K562 (cell line): ENCODE measurements at regions not wholly inside any gene's neighbourhood (a gene's known extent, or its start where the extent isn't known, plus 50 kb on each side); places are given as distances from the start of the nearest gene placed in this dataset.

ENCODE experiments used
- ATAC-seq: fragments of 200-7000 bp; cut with Tn5 transposase; 3 replicates; pipeline ENCODE4 v1.9.1; 2020; ENCODE audit warnings: moderate library complexity
- BruUV-seq: library from RNA; stranded (reverse); fragments of 400-500 nt; replicated peaks from 2 replicates; lab custom pipeline; 2021; lab: Mats Ljungman, UMichigan
- CTCF ChIA-PET: fragments of 300-600 bp; formaldehyde crosslinking; extraction: SDS; loops from one replicate; lab custom pipeline; 2021; ENCODE audit warnings: low intra/inter-chr PET ratio; lab: Yijun Ruan, JAX
- POLR2A ChIA-PET: fragments of 300-600, 350-650 bp; sonication (Branson Sonifier 250); formaldehyde crosslinking; extraction: SDS; loops from one replicate; lab custom pipeline; 2021; ENCODE audit warnings: antibody characterized with exemption, inconsistent platforms; lab: Yijun Ruan, JAX
- DNase-seq, 4 experiments: peaks; one replicate each; pipeline versions ENCODE4 v3.0.0 to v3.0.0-alpha.2; 2011 to 2018; ENCODE audit warnings: low spot score in 3 of 4, mixed read lengths in 3 of 4; ENCODE audit errors: extremely low read depth in 1 of 4
- FAIRE-seq: peaks from 2 replicates; lab custom pipeline; 2011; peaks lifted over from hg19 to GRCh38; lab: Jason Lieb, UNC
- H2AFZ ChIP-seq: 2 replicates; pipeline ENCODE4 v1.6.0; 2011; ENCODE audit warnings: low read depth, low read length, control low read depth, inconsistent platforms
- H3K27ac ChIP-seq: fragments of 200-600 bp; 3 replicates; pipeline ENCODE4 v1.8.0; 2011; ENCODE audit warnings: low read depth, mild to moderate bottlenecking, control low read depth, inconsistent platforms, low read length, moderate library complexity, mixed read lengths; ENCODE audit errors: extremely low read depth
- H3K27me3 ChIP-seq, 2 experiments: fragments of 300-600 bp in 1 of 2; 2 replicates in 1 of 2; 3 replicates in 1 of 2; pipeline versions ENCODE4 v1.6.0 to v1.8.0; 2011; ENCODE audit warnings: inconsistent platforms in 2 of 2, low read length in 2 of 2, mild to moderate bottlenecking in 1 of 2, mixed read lengths in 1 of 2, moderate library complexity in 1 of 2; ENCODE audit not compliant: control insufficient read depth in 2 of 2, insufficient read depth in 2 of 2
- H3K36me3 ChIP-seq: fragments of 300-600 bp; 3 replicates; pipeline ENCODE4 v1.8.0; 2011; ENCODE audit warnings: mild to moderate bottlenecking, low read length, inconsistent platforms; ENCODE audit not compliant: control insufficient read depth, insufficient read depth
- H3K4me1 ChIP-seq, 2 experiments: fragments of 200-600 bp in 1 of 2; replicated peaks in 1 of 2; 2 replicates in 1 of 2; 3 replicates in 1 of 2; pipeline versions ENCODE4 v1.5.1 to v1.8.0; 2011; ENCODE audit warnings: inconsistent platforms in 2 of 2, low read length in 2 of 2, mild to moderate bottlenecking in 1 of 2, mixed read lengths in 1 of 2, moderate library complexity in 1 of 2; ENCODE audit not compliant: control insufficient read depth in 2 of 2, insufficient read depth in 2 of 2
- H3K4me2 ChIP-seq: 2 replicates; pipeline ENCODE4 v1.6.1; 2011; ENCODE audit warnings: low read length, control low read depth, inconsistent platforms, mixed read lengths; ENCODE audit not compliant: insufficient read depth
- H3K4me3 ChIP-seq: fragments of 200-600 bp; sonication (generic), shearing (Covaris generic); 2 replicates; pipeline ENCODE4 v1.5.1; 2016; ENCODE audit warnings: control low read depth, inconsistent platforms
- H3K79me2 ChIP-seq: fragments of 200-600 bp; 3 replicates; pipeline ENCODE4 v1.8.0; 2011; ENCODE audit warnings: low read length, inconsistent platforms; ENCODE audit not compliant: control insufficient read depth, insufficient read depth
- H3K9ac ChIP-seq, 2 experiments: 2 replicates each; pipeline versions ENCODE4 v1.6.0 to v1.6.1; 2011; ENCODE audit warnings: low read depth in 2 of 2, low read length in 2 of 2, control low read depth in 1 of 2, inconsistent platforms in 1 of 2, mild to moderate bottlenecking in 1 of 2, mixed read lengths in 1 of 2; ENCODE audit not compliant: insufficient read depth in 1 of 2
- H3K9me1 ChIP-seq: one replicate; pipeline ENCODE4 v1.6.0; 2011; ENCODE audit warnings: inconsistent platforms, mild to moderate bottlenecking, low read length, moderate library complexity; ENCODE audit not compliant: control insufficient read depth, insufficient read depth
- H3K9me3 ChIP-seq: replicated peaks from 2 replicates; pipeline ENCODE4 v1.5.1; 2011; ENCODE audit warnings: low read depth, low read length, inconsistent platforms; ENCODE audit not compliant: control insufficient read depth, insufficient read depth
- H4K20me1 ChIP-seq: replicated peaks from 2 replicates; pipeline ENCODE4 v1.6.1; 2011; ENCODE audit warnings: low read length, inconsistent platforms, mixed read lengths; ENCODE audit not compliant: control insufficient read depth, insufficient read depth
- PCBP2 ChIP-seq: fragments of 200-400 bp; formaldehyde crosslinking; IDR thresholded peaks from 2 replicates; pipeline ENCODE4 v1.6.1; 2018; ENCODE audit warnings: low read length, low read depth, mild to moderate bottlenecking, moderate library complexity; ENCODE audit not compliant: poor library complexity, severe bottlenecking
- ZNF24 ChIP-seq: fragments of 450-650 bp; IDR thresholded peaks from 2 replicates; pipeline ENCODE4 v1.6.1; 2016
- WGBS: fragments of 100-300 bp; shearing (Covaris generic); methylation state at CpG from one replicate; pipeline ENCODE4 v1.1.6; 2016; ENCODE audit warnings: low coverage, mixed read lengths; ENCODE audit not compliant: insufficient coverage; ENCODE audit errors: missing lambda C conversion rate; 5-methylcytosine and 5-hydroxymethylcytosine counted together
- in situ Hi-C: fragments of 300-500 bp; cut with MboI; formaldehyde crosslinking; loops from 4 replicates; pipeline ENCODE4 v1.15.0; 2018; ENCODE audit warnings: inconsistent platforms, mixed read lengths
- intact Hi-C: fragments of 100-400 bp; cut with micrococcal nuclease; formaldehyde crosslinking; loops from 2 replicates; pipeline ENCODE4 v1.14.2; 2022
- TF ChIP-seq, protein P1 (sequence below), 2 experiments: fragments of 450-650 bp; formaldehyde crosslinking in 1 of 2; IDR thresholded peaks; 2 replicates each; pipeline versions ENCODE4 v1.4.0 to v1.6.1; 2014 to 2020; ENCODE audit warnings: mild to moderate bottlenecking in 2 of 2, borderline replicate concordance in 1 of 2, low read depth in 1 of 2

DNA sequence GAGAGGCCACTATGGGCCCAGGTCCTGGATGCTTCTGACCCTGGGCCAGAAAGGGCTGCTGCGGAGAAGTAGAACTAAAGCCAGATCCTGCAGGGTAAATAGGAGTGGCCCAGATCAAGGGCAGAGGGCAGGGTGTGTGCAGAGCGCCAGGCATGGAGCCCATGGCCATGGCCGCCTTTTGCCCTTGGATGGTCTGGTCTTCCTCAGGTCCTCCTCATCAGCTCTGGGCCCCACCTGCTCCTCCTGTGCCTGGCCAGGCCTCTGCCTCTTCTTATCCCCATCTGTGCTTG, 277.6 kb downstream of the BRD1 start:
- Histone ChIP-seq H3K9me3 (no peaks in the 10 kb centered on the region), H3K4me1 (peaks cover 0 to 8% of the 10 kb centered on the region in 2 experiments; a peak in 2 of 5 replicates), H3K36me3 (peaks cover 3% of the 10 kb centered on the region; the same call in 1 of the 3 replicates), H3K9ac (no peak overlapping the region), H4K20me1 (peaks cover 13% of the 10 kb centered on the region), H3K4me3 (no peak overlapping the region), H3K27me3 (no peaks in the 10 kb centered on the region), H3K27ac (no peak overlapping the region), H3K9me1 (no peaks in the 10 kb centered on the region), H3K79me2 (peaks cover 8% of the 10 kb centered on the region; the same call in 2 of the 3 replicates), H2AFZ (no peak overlapping the region), H3K4me2 (no peak overlapping the region)
- in situ Hi-C loops = no loop called here
- POLR2A ChIA-PET = interaction anchor here (0.7 kb wide), 1 partner anchor 773 kb away, joined by 3 read pairs; no protein-coding TSS in a partner anchor
- intact Hi-C loops = no loop called here
- ATAC-seq (no peak), DNase-seq (no peak), FAIRE-seq (no peak)
- TF ChIP-seq ZNF24 (no peak), PCBP2 (no peak)
- TF ChIP-seq, protein P1, sequence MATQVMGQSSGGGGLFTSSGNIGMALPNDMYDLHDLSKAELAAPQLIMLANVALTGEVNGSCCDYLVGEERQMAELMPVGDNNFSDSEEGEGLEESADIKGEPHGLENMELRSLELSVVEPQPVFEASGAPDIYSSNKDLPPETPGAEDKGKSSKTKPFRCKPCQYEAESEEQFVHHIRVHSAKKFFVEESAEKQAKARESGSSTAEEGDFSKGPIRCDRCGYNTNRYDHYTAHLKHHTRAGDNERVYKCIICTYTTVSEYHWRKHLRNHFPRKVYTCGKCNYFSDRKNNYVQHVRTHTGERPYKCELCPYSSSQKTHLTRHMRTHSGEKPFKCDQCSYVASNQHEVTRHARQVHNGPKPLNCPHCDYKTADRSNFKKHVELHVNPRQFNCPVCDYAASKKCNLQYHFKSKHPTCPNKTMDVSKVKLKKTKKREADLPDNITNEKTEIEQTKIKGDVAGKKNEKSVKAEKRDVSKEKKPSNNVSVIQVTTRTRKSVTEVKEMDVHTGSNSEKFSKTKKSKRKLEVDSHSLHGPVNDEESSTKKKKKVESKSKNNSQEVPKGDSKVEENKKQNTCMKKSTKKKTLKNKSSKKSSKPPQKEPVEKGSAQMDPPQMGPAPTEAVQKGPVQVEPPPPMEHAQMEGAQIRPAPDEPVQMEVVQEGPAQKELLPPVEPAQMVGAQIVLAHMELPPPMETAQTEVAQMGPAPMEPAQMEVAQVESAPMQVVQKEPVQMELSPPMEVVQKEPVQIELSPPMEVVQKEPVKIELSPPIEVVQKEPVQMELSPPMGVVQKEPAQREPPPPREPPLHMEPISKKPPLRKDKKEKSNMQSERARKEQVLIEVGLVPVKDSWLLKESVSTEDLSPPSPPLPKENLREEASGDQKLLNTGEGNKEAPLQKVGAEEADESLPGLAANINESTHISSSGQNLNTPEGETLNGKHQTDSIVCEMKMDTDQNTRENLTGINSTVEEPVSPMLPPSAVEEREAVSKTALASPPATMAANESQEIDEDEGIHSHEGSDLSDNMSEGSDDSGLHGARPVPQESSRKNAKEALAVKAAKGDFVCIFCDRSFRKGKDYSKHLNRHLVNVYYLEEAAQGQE (IDR thresholded peaks at IDR 0.05; ENCODE audit: borderline replicate concordance) = no peak
- TF ChIP-seq, protein P1 (CRISPR knock-in tag; IDR thresholded peaks at IDR 0.05; ENCODE audit: low read depth) = no peak
- 100% methylated on average over 1 of the region's 3 CpGs for WGBS
- CTCF ChIA-PET = no interaction called here
- no TSS peak for BruUV-seq
